NCI-H510A (cell line): ENCODE measurements at regions not wholly inside any gene's neighbourhood (a gene's known extent, or its start where the extent isn't known, plus 50 kb on each side); places are given as distances from the start of the nearest gene placed in this dataset.

Source experiments
- DNase-seq: peaks from one replicate; lab custom pipeline; 2025; lab: John Stamatoyannopoulos, UW

DNA sequence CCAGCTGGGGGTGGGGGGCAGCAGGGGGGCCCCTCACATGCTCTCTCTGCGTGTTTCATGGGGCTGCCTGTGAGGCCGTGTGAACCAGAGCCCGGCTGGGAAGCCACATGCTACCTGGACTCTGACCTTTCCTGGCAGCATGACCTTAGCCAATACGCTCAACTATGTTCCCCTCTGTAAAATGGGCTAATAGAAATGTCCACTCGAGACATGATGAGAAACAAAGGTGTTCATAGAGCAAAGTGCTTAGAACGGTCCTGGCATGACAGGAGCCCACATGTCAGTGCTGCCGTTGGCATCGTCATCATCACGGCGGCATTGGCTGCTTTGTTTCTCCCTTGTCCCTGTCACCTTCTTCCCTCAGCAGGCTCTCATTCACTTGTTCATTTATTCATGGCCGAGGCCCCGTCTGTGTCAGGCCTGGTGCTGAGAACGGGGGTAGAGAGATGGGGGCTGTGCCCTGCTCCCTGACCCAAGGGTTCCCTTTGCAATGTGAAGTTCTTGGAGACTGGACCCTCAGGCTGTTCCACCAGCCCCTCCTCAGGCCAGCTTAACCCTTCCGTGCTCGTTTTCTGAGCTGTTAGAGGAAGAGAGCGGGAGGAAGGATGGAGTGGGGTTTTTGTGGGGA lies 291.4 kb downstream of the SEC14L1 start:
- no peak for DNase-seq

DNA sequence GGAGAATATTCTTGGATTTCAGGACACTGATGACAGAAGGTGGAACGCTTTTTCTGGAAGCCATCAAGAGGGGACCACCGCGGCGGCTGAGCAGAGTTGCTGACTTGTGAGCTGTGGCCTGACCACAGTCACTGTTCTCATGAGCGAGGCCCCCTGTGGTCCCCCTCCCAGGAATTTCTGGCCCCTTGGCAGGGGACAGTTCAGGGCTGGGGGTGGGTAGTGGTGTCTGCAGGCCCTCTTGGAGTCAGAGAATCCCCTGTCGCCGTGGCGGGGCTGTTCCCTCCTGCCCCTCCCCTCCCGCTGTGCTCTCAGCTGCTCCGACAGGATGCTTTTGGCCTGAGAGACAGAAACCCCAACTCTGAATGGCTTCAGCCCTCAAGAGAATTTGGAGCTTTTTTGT lies 292.0 kb downstream of the SEC14L1 start:
- DNase-seq, result no peak

DNA sequence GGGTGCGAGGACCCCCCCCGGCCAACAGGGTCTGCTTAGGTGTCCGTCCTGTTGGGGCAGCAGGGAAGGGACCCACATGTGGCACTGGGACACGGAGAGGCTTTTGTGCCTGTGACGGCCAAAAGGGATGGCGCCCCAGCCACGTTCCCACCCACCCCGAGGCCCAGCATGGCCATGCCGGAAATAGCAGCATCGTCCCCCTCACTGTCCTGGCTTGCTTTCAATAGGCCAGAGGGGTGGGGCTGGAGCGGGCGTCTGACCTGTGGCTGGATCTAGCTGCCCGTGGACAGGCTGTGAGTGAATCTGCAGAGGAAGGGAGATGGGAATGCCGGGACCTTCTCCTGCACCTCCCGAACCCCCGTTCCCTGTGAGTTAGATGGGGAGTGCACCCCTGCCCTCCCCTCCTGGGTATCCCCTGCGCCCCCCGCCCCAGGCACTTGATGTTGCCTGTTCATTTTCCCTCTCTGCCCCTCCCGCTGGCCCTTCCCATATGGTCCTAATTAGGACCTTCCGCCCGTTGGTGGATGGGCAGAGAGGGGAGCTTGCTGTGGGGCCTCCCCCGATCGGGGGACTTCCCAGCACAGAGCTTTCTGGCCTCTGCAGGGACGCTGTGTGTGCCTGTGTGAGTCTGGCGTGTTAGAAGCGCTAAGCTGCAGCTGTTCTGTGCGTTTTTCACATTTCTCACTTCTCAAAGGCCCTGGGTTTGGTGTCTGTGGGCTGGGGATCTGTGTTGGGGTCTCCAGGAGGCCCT lies 292.8 kb downstream of the SEC14L1 start:
- no peak for DNase-seq

DNA sequence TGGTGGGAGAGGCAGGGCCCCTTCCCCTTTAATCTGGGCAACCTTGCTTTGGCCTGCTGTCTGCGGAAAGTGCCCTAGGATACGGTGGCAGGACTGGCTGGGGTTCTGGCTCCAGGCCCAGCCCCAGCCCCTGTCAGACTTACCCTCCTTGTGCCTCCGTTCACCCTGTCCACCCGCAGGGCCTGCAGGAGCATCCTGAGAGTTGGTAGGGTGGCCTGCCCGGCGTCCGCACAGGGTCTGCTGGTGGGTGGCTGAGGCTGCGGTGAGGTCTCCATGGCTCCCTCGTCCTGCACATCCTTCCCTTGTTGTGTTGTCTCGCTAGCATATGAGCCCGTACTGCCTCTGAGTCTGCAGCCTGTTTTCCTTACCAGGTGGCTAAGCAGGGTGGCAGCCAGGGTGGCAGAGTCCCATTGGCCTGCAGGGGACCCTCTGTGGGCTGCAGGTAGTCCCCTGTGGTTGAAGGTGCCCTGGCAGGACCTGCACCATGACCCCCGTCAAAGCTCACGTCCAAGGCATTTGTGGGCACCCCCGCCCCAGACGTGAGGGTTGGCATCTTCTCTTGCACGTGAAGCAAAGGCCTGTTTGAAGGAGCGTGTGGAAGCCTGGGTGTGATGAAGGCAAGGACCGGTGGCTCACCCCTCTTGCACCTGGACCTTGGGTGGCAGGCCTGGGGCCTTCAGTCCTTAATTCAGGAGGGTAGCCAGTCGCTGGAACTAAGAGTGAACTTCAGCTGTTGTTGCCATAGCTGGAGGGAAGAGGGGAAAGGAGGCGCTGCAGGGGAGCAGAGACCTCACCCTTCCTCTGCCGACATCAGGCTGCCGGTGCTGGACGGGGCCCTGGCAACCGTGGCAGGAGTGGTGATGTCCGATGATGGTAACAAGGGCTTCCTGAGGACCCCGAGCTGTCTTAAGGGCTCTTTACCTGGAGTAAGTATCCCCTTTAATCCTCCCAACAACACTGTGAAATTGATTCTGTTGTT lies 293.7 kb downstream of the SEC14L1 start:
- no peak for DNase-seq

DNA sequence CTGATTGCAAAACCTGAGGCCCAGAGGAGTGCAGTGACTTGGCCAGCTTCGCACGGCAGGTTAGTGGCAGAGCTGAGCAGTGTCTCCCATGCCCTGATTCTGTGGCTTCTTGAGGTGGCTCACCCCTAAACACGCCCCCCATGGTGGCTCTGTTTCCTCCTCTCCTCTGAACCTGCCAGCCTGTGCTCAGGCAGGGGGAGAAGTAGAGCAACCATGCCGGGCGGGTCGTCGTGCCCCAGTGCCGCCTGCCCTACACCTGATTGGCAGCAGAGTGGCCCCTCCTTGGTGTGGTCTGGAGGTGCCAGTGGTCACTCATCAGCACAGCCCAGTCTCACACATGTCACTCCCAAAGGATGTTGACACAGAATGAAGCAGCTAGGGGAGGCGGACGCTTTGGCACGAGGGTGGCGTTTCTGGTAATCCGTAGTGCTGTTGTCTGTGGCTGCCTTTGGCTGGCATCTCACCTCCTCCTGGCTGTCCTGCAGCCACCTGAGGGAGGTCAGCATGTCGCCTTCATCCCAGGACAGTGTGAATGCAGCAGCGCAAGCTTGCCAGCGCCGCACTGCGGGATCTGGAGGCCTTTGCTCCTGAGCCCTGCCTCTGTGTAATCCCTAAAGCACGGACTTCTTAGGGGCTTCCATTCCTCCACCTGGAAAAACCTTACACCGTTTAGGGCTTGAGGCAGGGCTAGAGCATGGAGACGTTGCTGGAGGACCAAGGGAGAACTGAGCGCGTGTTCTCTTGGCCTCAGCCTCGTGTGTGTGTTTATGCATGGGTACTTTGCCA lies 294.7 kb downstream of the SEC14L1 start:
- no peak for DNase-seq

DNA sequence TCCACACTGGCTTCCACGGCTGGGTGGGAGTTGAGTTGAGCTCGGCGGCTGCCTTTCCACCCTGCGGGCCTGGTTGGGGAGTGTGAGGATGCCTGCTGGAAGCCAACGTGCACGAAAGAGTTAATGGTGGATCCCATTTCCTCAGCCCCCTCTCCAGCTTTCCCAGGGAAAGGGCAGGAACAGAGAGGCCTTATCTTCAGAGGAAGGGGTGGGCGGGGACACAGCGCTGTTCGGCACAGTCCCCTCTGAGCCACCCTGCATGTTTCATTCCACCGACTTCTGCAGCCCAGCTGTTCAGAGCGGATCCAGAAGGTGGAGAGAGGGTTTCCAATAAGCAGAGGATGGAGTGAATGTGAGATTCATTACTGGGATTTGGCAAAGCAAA lies 295.3 kb downstream of the SEC14L1 start:
- no peak for DNase-seq

DNA sequence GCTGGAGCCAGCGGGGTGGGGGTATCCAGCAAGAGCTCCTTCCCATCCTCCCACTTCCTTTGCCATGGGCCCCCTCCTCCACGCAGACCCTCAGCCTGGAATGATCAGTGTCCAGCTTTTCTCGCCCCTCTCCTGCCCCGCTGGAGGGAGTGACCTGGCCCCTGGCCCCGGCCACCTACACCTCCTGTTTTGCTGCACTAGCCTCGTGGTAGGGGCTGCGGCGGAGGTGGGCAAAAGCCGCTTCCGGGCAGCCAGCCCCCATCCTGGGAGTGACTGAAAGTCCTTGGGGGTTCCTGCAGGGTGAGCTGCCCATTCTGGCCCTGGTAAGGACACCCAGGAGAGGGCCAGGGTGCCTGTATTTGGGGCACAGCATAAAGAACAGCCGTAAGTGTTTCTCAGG lies 295.7 kb downstream of the SEC14L1 start:
- no peak for DNase-seq

DNA sequence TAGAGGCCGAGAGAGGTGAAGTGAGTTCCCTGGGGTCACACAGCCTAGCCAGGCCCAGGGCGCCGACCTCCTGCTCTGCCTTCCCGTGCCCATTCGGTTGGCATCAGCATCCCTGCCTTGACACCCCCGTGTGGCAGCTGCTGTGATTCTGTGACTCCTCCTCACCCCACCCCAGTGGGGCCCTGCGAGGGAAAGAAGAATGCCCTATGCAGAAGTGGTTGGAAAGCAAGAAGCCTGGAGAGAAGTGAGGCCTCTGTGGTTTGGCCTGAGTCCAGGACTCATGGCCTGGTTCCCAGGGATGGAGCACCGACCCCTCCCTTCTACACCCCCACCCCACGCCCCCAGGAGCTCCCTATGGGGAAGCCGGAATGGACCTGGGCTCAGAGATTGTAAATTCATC lies 296.2 kb downstream of the SEC14L1 start:
- peak; percentile 52 for DNase-seq

DNA sequence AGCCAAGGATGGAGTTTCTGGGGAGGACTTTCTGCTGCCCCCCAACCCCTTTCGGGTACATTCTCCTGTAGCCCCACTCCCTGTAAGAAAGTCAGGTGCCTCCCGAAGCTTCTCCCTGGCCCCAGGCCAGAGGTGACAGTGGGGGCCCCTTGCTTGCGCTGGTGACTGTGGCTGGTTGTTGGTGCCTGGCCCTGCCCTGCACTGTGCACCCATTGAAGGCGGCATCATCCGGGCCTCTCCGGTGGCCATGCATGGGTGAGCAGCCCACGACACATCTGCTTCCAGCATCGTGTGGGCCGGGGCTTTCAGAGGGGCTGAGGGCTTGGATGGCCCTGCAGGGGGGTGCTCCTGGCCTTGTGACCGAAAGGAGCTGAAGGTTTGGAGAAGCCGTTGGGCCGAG lies 297.0 kb downstream of the SEC14L1 start:
- no peak for DNase-seq

DNA sequence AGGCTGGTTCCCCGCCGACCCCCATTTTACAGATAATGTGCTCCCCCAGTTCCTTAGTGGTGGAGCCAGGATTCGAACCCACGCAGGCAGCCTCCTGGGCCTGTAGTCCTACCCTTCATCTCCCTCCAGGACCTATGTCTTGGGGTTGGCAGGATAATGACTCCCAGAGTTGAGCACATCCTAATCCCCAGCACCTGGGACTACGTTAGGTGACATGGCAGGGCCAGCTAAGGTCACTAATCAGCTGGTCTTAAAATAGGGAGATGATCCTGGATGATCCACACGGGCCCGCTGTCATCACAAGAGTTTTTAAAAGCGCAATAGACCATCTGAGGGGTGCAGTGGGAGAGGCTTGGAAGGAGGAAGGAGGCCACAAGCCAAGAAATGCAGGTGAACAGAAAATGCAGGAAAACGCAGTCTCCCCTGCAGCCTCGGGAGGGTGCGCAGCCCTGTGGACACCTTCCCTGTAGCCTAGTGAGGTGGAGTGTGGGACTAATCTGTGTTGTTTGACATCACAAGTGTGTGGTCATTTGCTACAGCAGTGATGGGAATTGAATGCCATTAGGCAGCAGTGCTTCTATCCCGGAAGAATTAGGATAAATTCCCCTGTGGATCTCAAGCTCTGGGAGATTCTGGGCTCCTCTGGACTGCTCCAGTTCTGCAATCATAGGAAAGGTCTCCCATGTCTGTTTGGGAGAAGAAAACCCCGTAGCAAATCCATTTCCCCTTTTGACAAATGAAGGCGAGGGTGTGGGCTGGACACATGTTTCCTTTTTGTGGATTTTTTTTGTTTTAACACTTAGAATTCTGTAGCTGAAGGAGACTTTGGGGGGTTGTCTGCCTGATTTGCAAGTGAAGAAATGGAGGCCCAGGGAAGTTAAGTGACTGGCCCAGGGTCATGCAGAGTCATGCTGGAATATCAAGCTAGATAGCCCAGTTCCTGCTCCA lies 297.7 kb downstream of the SEC14L1 start:
- no peak for DNase-seq

DNA sequence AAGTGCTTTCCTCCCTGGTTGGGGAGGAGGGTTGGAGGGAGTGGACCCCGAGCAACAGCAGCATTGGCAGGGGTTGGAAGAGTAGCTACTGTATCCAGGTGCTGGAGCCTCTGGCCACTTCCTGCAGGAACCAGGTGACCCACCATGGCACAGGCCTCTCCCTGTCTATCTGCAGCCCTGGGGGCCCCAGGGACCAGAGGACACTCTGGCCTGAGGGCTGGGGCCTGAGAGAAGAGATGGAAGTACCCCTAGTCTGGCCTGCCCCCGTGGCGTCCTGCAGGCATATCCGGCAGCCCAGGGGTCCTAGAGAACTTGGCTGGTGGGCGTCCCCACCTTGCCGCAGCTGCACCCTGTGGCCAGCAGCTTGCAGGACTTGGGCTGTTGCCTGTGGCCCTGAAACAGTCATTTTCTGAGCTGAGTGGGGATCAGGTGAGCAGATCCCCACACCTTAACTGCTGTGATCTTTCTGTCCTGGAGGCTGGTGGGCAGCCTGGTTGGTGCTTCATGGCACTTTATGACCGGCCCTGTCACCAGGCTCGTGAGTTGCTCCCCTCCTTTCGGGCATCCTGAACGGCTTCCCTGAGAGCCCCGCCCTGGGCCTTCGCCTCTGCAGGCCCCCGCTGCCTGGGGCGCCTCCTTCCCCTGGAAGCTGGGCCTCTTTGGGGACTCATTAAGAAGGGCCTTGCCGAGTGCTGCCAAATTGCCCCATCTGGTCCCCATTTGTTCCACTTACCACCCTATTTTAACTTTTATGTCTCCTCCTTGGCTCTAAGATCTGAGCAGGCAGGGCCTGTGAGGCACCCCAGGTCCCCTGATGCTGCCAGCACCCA lies 298.6 kb downstream of the SEC14L1 start:
- no peak for DNase-seq

DNA sequence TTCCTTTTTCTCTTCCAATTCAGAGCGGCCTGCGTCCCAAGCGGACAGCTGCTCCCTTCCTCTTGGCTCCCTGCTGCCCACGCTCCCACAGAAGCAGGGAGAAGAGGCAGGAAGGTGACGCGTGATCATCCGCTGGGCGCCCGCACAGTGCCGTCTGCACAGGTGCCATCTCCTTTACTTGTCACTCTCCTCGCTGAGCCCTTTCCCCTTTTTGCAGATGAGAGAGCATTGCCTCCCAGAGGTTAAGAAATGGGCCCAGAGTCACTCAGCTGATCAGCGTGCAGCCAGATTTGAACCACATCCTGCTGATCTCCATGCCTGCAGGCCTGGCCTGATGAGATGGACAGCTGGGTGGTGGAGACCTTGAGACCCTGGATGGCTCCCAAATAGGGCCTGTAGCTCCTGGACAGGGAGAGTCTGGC lies 299.8 kb downstream of the SEC14L1 start:
- DNase-seq, result peak; percentile 58

DNA sequence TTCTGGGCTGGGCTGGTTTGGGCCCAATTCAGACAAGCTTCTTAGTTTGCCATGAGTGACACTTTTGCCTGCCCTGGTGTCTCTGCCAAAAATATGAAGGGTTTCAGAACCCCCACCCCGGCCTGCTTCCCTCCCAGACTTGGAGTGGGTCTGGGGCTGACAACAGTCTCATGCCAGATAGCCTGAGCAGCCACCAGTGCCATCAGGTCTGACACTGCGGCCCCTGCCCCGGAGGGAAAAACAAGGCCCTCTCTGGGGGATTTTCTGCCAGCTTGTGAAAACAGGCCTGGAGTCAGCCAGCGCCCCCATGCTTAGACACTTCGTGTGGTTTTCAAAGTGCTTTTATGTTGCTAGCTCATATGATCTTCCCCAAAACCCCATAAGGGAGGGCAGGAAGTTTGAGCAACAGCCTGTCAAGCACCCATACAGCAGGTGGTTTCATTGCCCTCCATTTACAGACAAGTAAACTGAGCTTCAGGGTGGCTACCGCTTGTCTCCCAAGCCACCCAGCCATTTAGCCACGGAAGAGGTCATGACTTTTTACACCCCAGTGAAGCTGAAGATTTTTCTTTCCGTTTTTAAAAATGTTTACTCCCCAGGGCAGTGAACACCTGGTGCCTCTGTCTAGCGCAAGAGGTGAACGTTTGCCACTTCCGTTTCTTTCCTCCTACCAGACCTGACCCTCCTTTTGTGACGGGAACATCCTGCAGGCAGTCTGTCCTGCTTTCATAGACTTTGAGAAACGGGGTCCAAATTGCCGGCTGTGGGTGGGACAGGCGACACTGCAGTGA lies 300.6 kb downstream of the SEC14L1 start:
- DNase-seq, result no peak

DNA sequence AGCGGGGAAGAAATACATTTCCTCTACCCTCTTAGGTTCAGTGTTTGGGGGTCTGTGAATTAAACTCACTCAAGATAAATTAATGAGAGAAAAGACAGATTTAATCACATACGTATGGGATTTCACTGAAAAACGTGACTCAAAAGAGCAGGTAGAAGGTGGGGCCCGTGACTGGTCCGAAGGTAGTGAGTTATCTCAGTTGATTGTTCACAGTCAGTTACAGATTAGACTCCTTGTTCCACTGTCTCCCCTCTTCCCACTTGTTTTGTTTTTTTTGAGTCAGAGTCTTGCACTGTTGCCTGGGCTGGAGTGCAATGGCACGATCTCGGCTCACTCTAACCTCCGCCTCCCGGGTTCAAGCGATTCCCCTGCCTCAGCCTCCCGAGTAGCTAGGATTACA lies 301.2 kb downstream of the SEC14L1 start:
- no peak for DNase-seq

DNA sequence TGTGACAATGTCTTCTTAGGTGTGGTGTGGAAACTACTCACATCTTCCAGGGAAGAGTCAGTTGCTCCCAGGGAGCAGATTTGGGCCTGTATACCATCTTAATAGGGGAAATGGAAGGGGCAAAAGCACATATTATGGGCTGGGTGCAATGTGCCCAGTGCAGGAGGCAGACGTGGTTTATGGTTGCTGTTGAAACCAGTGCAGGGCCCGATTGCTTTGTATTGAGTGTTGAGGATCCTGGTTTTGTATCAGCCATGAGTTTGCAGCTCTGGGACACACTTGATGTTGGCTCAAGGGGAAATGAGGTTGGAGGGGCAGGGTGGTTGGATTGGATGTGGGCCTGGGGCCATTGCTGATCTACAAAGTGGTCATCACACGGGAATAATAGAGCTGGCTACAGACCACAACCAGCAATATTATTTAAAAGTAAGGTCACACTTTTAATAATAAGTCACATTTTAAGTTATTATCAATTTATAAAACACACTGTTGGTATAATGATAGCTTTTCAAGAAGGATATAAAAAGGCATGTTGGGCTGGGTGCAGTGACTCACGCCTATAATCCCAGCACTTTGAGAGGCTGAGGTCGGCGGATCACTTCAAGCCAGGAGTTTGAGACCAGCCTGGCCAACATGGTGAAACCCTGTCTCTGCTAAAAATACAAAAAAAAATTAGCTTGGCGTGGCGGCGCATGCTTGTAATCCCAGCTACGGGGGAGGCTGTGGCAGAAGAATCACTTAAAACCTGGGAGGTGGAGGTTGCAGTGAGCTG lies 302.4 kb downstream of the SEC14L1 start:
- no peak for DNase-seq

DNA sequence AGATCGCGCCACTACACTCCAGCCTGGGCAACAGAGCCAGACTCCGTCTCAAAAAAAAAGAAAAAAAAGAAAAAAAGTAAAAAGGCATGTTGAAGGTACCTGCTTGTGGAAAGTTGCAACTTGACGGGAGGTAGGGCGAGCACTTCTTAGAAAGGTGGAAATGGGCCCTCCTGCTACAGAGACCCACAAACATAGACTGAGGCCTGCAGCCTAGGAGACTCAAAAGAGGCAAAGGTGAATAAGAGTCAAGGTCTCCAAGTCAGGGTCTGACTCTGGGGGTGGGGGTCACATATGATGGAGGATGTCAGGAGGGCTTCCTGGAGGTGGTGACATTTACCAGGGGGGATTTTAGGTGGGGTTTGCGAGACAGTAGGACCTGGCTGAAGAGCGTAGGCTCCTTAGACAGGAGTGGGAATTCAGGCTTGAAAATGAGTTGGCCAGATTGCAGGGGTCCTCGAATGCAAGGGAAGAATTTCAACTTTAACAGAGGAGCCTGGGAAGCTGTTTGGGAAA lies 303.0 kb downstream of the SEC14L1 start:
- no peak for DNase-seq

DNA sequence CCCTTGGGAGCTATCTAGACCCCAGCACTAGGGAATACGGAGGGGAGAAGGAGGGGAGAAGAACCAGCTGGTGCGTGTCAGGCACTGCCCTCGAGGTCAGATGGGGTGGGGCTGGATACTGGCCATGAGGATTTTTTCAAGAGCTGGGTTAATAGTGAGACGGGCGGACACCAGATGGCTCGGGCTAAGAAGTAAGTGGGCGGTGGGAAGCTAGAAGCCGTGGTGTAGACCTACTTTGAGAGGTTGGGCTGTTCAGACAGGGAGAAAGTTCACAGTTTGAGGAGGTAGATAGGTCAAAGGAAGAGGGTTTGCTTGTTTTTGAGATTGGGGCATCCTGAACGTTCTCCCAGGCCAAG lies 303.8 kb downstream of the SEC14L1 start:
- DNase-seq, result no peak
